CD4-positive, alpha-beta T cell treated with Interleukin-6 for 4 hours (primary cell): ENCODE measurements at regions not wholly inside any gene's neighbourhood (a gene's known extent, or its start where the extent isn't known, plus 50 kb on each side); places are given as distances from the start of the nearest gene placed in this dataset.

Experiments used
- DNase-seq: peaks from one replicate; pipeline ENCODE4 v3.0.0-alpha.2; 2020; ENCODE audit warnings: mixed read lengths

- DNase-seq, result peak; percentile 64
Observed at GRCh38 chr2:204110338-204110741, 173.8 kb downstream of the ICOS start.

- DNase-seq, result no peak
Observed at GRCh38 chr2:204110751-204111516, 174.4 kb downstream of the ICOS start.

GRCh38 chr2:204112084-204112770 is 175.7 kb downstream of the ICOS start:
- DNase-seq, result no peak

DNA sequence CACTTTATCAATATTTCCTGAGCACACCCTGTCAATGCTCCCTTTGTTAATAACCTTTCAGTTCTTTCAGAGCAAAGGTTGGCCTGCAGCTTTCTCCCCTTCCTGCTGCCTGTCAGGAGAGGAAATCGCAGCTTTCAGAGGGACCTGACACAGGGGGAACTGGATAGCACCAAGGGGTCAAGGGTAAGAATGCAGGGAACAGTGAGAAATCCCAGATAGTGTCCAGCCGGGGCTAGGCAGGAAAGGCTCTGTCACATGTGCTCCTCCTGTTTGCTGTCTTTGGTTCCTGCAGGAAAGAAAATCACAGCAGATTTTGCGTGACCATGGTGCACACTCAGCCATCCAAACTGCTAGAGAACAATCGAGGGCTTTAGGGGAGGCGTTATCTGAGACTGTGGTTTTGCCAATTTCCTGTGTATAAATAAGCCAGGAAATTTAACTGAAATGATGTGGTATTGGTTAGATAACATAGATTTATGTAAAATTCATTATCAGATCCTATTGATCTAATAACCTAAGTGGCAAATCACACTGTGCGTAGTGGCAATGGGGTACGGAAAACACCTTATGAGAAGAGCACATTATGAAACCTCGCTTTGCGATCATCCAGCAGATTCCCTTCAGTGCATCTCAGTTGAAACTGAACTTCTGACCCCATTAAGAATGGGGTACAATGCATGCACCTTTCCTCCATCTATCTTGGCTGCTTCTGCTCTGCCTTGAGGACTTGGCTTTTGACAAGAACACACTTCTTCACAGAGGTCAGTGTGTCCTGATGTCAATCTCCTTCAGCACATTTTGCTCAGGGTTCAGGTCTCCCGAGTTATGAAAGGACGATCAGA is 178.0 kb downstream of the ICOS start:
- no peak for DNase-seq

GRCh38 chr2:204115137-204116056 is 178.8 kb downstream of the ICOS start:
- DNase-seq, result no peak

GRCh38 chr2:204116159-204116792 is 179.7 kb downstream of the ICOS start:
- DNase-seq, result no peak

DNA sequence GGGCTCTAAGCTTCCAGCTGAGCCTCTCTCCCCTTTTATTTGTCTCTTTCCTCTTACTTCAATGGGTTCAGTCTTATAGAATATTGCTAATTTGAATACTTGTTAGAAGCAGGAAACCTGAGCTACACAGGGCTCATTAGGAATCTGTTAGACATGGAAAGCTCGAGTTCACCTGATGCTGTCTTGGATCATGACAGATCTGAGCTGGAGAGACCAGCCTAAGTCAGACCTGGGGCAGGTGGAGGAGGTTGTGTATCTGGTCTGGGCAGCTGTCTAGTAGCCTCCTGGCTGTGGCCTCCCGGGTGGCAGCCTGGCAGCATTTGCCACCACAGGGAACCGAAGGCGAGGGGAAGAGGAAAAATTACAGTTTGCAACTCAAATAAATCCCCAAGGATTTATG is 185.9 kb downstream of the ICOS start:
- DNase-seq, result no peak

GRCh38 chr2:204124140-204124750 is 187.7 kb downstream of the ICOS start:
- no peak for DNase-seq

GRCh38 chr2:204126705-204127104 is 190.1 kb downstream of the ICOS start:
- DNase-seq, result no peak

- no peak for DNase-seq
Observed at GRCh38 chr2:204127238-204127637, 190.7 kb downstream of the ICOS start.

DNA sequence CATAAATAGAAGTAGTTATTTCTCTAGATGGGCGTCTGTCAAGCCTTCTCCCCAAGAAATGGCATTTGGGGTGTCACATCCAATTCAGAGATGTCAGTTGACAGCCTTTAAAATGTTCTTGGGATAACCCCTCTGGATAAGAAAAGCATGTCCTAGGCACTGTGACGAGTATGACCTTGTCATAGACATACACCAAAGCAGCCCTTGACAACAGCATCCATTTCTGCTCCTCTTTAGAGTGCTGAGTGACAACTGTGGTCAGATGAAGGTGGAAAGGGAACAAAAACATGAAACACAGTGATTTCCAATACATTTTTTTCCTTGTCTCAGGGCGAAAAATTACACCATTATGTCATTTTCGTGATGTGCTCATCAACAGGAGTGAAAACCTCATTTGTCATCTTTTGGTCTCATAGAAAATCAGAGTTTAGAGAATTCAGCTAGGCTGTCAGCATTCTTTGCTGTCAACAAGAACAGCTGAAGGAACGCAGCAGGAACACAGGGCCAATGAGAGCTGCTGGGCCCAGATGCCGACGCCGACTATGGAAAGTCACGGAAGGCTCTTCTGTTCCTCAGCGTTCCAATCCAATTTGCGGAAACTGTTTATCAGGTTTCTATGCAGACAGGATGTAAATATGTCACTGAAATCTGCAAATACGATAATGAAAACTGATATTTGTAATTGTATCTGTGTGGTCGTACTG is 193.2 kb downstream of the ICOS start:
- DNase-seq, result no peak

DNA sequence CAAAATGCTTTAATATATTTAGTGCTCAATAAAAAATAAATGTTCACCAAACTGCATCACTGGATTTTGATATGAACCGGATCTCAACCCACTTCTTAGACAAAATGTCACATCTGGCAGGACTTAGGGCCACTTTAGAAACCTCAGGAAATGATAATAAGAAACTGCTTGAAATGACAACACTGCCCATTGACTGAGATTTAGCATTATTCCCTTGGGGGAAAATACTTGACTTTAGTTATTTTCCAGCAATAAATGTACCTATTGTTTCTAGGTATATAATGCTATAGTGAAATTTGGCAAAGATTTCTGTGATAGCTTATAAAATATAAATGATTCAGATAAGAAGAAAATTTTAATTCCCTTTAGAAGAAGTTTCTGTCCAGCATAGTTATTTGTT is 195.1 kb downstream of the ICOS start:
- no peak for DNase-seq

DNA sequence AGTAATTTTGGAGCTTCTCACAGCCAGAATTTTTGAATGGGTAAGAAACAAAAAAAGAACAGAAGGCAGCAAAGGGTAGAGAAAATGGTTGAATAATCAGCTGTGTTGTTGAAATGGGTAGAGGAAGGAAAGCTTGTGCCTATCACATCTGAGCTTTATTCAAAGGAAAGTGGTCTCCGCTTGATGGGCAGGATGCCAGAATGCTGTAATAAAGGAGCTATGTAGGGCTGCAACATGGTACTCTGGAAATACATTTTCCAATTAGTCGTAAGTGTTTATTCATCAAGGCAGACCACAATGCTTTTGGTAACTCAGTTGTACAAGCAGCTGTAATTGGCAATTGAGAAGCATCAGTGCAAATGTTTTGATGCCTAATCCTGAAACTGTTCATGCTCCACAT is 196.9 kb downstream of the ICOS start:
- DNase-seq, result no peak

DNA sequence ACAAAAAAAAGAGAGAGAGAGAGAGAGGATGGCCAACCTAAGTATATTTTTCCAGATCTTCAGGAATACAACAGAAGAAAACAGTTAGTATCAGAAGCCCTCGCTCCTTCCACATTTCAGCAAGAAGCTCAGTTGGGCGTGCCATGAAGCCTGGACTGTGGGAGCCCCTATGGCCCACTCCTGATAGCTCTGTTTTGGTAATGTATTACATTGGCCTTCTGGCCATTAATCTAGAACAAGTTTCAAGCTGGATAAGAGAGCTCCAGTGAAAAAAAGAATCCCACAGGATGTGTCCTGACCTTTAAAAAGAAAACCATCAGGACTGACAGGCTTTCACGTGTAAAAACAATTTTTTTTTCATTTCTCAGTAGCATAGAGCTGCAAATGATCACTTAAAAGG is 197.9 kb downstream of the ICOS start:
- no peak for DNase-seq

GRCh38 chr2:204135752-204136151 is 199.2 kb downstream of the ICOS start:
- DNase-seq, result no peak

GRCh38 chr2:204138206-204138605 is 201.6 kb downstream of the ICOS start:
- DNase-seq, result no peak

- DNase-seq, result no peak
Observed at GRCh38 chr2:204140246-204140645, 203.7 kb downstream of the ICOS start.

- DNase-seq, result no peak
Observed at GRCh38 chr2:204143216-204144014, 206.9 kb downstream of the ICOS start.

- DNase-seq, result no peak
Observed at GRCh38 chr2:204144492-204144891, 207.9 kb downstream of the ICOS start.

- peak; percentile 80 for DNase-seq
Observed at GRCh38 chr2:204145263-204145751, 208.7 kb downstream of the ICOS start.
